ENCODE measurements at regions not wholly inside any gene's neighbourhood (a gene's known extent, or its start where the extent isn't known, plus 50 kb on each side); places are given as distances from the start of the nearest gene placed in this dataset.

- no peak for TF ChIP-seq YY1 (IDR thresholded peaks at IDR 0.05; ENCODE audit: insufficient read depth, insufficient replicate concordance, low read depth, low read length)
- TF ChIP-seq CTCF (CRISPR knock-in tag; IDR thresholded peaks at IDR 0.05) = no peak
- TF ChIP-seq SUZ12 (IDR thresholded peaks at IDR 0.05; ENCODE audit: low read depth, low read length) = no peak
- TF ChIP-seq PRPF4 (IDR thresholded peaks at IDR 0.05; ENCODE audit: low read depth, low read length, poor library complexity, severe bottlenecking) = no peak
- no peak for TF ChIP-seq ATF2 (CRISPR knock-in tag; IDR thresholded peaks at IDR 0.05)
- TF ChIP-seq ZZZ3 (CRISPR knock-in tag; IDR thresholded peaks at IDR 0.05; ENCODE audit: borderline replicate concordance) = no peak
These were observed 297.7 kb downstream of the CTTN start for GRCh38 chr11:70696076-70696475.
